Ishikawa (cell line): ENCODE measurements at regions not wholly inside any gene's neighbourhood (a gene's known extent, or its start where the extent isn't known, plus 50 kb on each side); places are given as distances from the start of the nearest gene placed in this dataset.

Source experiments
- CEBPB ChIP-seq: IDR thresholded peaks from 2 replicates; pipeline ENCODE4 v1.6.1; 2012
- EGR1 ChIP-seq: IDR thresholded peaks from 2 replicates; pipeline ENCODE4 v1.6.1; 2012
- EP300 ChIP-seq: IDR thresholded peaks from 2 replicates; pipeline ENCODE4 v1.6.1; 2012; ENCODE audit warnings: borderline replicate concordance
- FOXM1 ChIP-seq: IDR thresholded peaks from 2 replicates; pipeline ENCODE4 v1.6.1; 2012; ENCODE audit warnings: low read depth, borderline replicate concordance
- NFIC ChIP-seq: IDR thresholded peaks from 2 replicates; pipeline ENCODE4 v1.6.1; 2012
- RAD21 ChIP-seq: IDR thresholded peaks from 2 replicates; pipeline ENCODE4 v1.6.1; 2012; ENCODE audit warnings: low read depth
- TAF1 ChIP-seq: IDR thresholded peaks from 2 replicates; pipeline ENCODE4 v1.6.1; 2012; ENCODE audit warnings: low read depth, mild to moderate bottlenecking
- TEAD4 ChIP-seq: IDR thresholded peaks from 2 replicates; pipeline ENCODE4 v1.6.1; 2012
- ZBTB7A ChIP-seq: IDR thresholded peaks from 2 replicates; pipeline ENCODE4 v1.6.1; 2012; ENCODE audit warnings: low read depth
- TF ChIP-seq, protein P1 (sequence below): IDR thresholded peaks from 2 replicates; pipeline ENCODE4 v1.6.1; 2012; ENCODE audit warnings: low read depth, mild to moderate bottlenecking
- TF ChIP-seq, protein P2 (sequence below): IDR thresholded peaks from 2 replicates; pipeline ENCODE4 v1.6.1; 2012

DNA sequence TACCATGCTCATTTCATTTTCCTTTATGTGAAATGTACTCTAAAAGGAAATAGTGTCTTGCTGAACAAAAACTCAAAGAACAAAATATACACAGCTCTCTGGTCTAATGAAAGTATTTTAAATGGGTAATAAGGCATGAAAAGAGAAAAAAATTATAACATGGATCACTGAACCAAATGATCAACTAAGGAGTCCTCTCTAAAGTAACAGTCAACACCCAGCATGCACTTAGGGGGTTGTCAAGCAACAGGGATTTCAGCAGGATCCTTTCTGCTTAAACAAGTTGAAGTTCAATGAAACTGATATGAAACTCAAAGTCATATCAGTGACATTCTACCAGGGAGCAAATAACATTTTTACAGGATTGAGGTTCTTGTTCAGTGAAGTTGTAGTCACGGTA, 398.8 kb downstream of the SEC23A start:
- TF ChIP-seq RAD21: no peak
- no peak for TF ChIP-seq ZBTB7A
- no peak for TF ChIP-seq EP300
- no peak for TF ChIP-seq FOXM1
- no peak for TF ChIP-seq EGR1
- TF ChIP-seq, protein P1, sequence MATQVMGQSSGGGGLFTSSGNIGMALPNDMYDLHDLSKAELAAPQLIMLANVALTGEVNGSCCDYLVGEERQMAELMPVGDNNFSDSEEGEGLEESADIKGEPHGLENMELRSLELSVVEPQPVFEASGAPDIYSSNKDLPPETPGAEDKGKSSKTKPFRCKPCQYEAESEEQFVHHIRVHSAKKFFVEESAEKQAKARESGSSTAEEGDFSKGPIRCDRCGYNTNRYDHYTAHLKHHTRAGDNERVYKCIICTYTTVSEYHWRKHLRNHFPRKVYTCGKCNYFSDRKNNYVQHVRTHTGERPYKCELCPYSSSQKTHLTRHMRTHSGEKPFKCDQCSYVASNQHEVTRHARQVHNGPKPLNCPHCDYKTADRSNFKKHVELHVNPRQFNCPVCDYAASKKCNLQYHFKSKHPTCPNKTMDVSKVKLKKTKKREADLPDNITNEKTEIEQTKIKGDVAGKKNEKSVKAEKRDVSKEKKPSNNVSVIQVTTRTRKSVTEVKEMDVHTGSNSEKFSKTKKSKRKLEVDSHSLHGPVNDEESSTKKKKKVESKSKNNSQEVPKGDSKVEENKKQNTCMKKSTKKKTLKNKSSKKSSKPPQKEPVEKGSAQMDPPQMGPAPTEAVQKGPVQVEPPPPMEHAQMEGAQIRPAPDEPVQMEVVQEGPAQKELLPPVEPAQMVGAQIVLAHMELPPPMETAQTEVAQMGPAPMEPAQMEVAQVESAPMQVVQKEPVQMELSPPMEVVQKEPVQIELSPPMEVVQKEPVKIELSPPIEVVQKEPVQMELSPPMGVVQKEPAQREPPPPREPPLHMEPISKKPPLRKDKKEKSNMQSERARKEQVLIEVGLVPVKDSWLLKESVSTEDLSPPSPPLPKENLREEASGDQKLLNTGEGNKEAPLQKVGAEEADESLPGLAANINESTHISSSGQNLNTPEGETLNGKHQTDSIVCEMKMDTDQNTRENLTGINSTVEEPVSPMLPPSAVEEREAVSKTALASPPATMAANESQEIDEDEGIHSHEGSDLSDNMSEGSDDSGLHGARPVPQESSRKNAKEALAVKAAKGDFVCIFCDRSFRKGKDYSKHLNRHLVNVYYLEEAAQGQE: no peak
- no peak for TF ChIP-seq TEAD4
- TF ChIP-seq, protein P2, sequence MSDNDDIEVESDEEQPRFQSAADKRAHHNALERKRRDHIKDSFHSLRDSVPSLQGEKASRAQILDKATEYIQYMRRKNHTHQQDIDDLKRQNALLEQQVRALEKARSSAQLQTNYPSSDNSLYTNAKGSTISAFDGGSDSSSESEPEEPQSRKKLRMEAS: no peak
- TF ChIP-seq TAF1: no peak
- TF ChIP-seq NFIC: no peak
- TF ChIP-seq CEBPB: no peak
